B cell (primary cell): ENCODE measurements at regions not wholly inside any gene's neighbourhood (a gene's known extent, or its start where the extent isn't known, plus 50 kb on each side); places are given as distances from the start of the nearest gene placed in this dataset.

Experiments used
- ATAC-seq: fragments of 200-7000 bp; cut with Tn5 transposase; one replicate; pipeline ENCODE4 v1.10.0; 2021; ENCODE audit warnings: low read depth, mild to moderate bottlenecking, moderate number of reproducible peaks, moderate library complexity
- CTCF ChIA-PET: fragments of 350-600 bp; sonication (Branson Sonifier 250); formaldehyde crosslinking; loops from one replicate; lab custom pipeline; 2021; ENCODE audit warnings: antibody characterized with exemption, inconsistent platforms; lab: Charles Lee
- POLR2A ChIA-PET: fragments of 350-600 bp; sonication (Branson Sonifier 250); formaldehyde crosslinking; loops from one replicate; lab custom pipeline; 2021; ENCODE audit warnings: antibody characterized with exemption; lab: Charles Lee
- DNase-seq: peaks from one replicate; pipeline ENCODE4 v3.0.0; 2013
- H2AFZ ChIP-seq: 2 replicates; pipeline ENCODE4 v1.6.1; 2012; ENCODE audit warnings: mild to moderate bottlenecking, low read depth, low read length; ENCODE audit not compliant: insufficient read depth, poor library complexity, severe bottlenecking
- H3K27ac ChIP-seq, 2 donors: 1 replicate in 1 of 2; 2 replicates in 1 of 2; pipeline ENCODE4 v1.5.1; 2012 to 2013; ENCODE audit warnings: low read length in 2 of 2, mild to moderate bottlenecking in 2 of 2, moderate library complexity in 1 of 2
- H3K27me3 ChIP-seq, 4 experiments: fragments of 200-600 bp in 1 of 4; sonication (generic) in 1 of 4; replicated peaks in 1 of 4; 1 replicate in 2 of 4; 2 replicates in 2 of 4; pipeline versions ENCODE4 v1.6.1 to v1.7.0; 2013 to 2016; ENCODE audit warnings: low read length in 3 of 4, mild to moderate bottlenecking in 2 of 4, mixed read lengths in 1 of 4, moderate library complexity in 1 of 4; ENCODE audit not compliant: insufficient read depth in 4 of 4, control insufficient read depth in 3 of 4; ENCODE audit errors: control extremely low read depth in 1 of 4
- H3K36me3 ChIP-seq, 2 experiments: replicated peaks in 1 of 2; 1 replicate in 1 of 2; 2 replicates in 1 of 2; pipeline versions ENCODE4 v1.6.1 to v1.7.1; 2013; ENCODE audit warnings: low read length in 1 of 2; ENCODE audit not compliant: insufficient read depth in 2 of 2, control insufficient read depth in 1 of 2; ENCODE audit errors: control extremely low read depth in 1 of 2, extremely low read depth in 1 of 2
- H3K4me1 ChIP-seq, 2 donors: fragments of 200-600 bp in 1 of 2; sonication (generic) in 1 of 2; 1 replicate in 1 of 2; 2 replicates in 1 of 2; pipeline versions ENCODE4 v1.5.1 to v1.6.1; 2013 to 2017; ENCODE audit warnings: low read length in 2 of 2; ENCODE audit not compliant: control insufficient read depth in 2 of 2, insufficient read depth in 2 of 2
- H3K4me2 ChIP-seq: replicated peaks from 2 replicates; pipeline ENCODE3; 2012; ENCODE audit warnings: mild to moderate bottlenecking, low read depth, low read length; ENCODE audit not compliant: poor library complexity, severe bottlenecking
- H3K4me3 ChIP-seq, 5 experiments: fragments of 200-600 bp in 1 of 5; sonication (generic) in 1 of 5; 1 replicate in 3 of 5; 2 replicates in 2 of 5; pipeline versions ENCODE4 v1.5.1 to v1.7.0; 2011 to 2016; ENCODE audit warnings: low read length in 4 of 5, mild to moderate bottlenecking in 4 of 5, low read depth in 2 of 5, control low read depth in 1 of 5, moderate library complexity in 1 of 5; ENCODE audit not compliant: insufficient read depth in 1 of 5; ENCODE audit errors: control extremely low read depth in 1 of 5, extremely low read depth in 1 of 5
- H3K79me2 ChIP-seq: fragments of 200-600 bp; sonication (generic); one replicate; pipeline ENCODE4 v1.6.0; 2016; ENCODE audit warnings: low read length; ENCODE audit not compliant: control insufficient read depth, insufficient read depth
- H3K9ac ChIP-seq: fragments of 200-600 bp; sonication (generic); 2 replicates; pipeline ENCODE4 v1.6.1; 2017; ENCODE audit warnings: mild to moderate bottlenecking, low read length, moderate library complexity
- H3K9me3 ChIP-seq, 3 donors: one replicate each; pipeline versions ENCODE4 v1.6.1 to v1.7.1; 2013; ENCODE audit warnings: low read length in 2 of 3; ENCODE audit not compliant: control insufficient read depth in 2 of 3, insufficient read depth in 1 of 3; ENCODE audit errors: control extremely low read depth in 1 of 3
- H4K20me1 ChIP-seq: 2 replicates; pipeline ENCODE4 v1.6.0; 2012; ENCODE audit warnings: mild to moderate bottlenecking, low read length; ENCODE audit not compliant: insufficient read depth, control insufficient read depth, poor library complexity, severe bottlenecking
- H3K27ac Mint-ChIP-seq: one replicate; pipeline ENCODE4 v1.8.0; 2021; ENCODE audit warnings: mixed read lengths
- H3K27me3 Mint-ChIP-seq: one replicate; pipeline ENCODE4 v1.8.0; 2021; ENCODE audit warnings: mixed read lengths
- H3K4me1 Mint-ChIP-seq: one replicate; pipeline ENCODE4 v1.8.0; 2021; ENCODE audit warnings: mixed read lengths
- H3K4me3 Mint-ChIP-seq: one replicate; pipeline ENCODE4 v1.8.0; 2021; ENCODE audit warnings: mixed read lengths
- H3K9me3 Mint-ChIP-seq: one replicate; pipeline ENCODE4 v1.8.0; 2022; ENCODE audit warnings: mixed read lengths; ENCODE audit not compliant: insufficient read depth
- CTCF ChIP-seq: fragments of 200-600 bp; IDR thresholded peaks from one replicate; pipeline ENCODE4 v1.8.0; 2022; ENCODE audit warnings: antibody characterized with exemption, mild to moderate bottlenecking
- EZH2 ChIP-seq: IDR thresholded peaks from 2 replicates; pipeline ENCODE4 v1.6.1; 2012; ENCODE audit warnings: borderline replicate concordance, low read depth, mild to moderate bottlenecking, moderate library complexity, low read length; ENCODE audit not compliant: insufficient read depth, poor library complexity, severe bottlenecking
- WGBS: methylation state at CpG from one replicate; pipeline ENCODE4 v1.1.5; 2013; ENCODE audit warnings: missing lambda C conversion rate; ENCODE audit not compliant: insufficient coverage; 5-methylcytosine and 5-hydroxymethylcytosine counted together
- intact Hi-C: fragments of 100-400 bp; cut with micrococcal nuclease; formaldehyde crosslinking; loops from one replicate; pipeline ENCODE4 v1.10.0; 2022

GRCh38 chr11:129279326-129280026, 87.4 kb upstream of the ARHGAP32 start:
- no peaks in the 10 kb centered on the region for H3K27me3 ChIP-seq
- H3K9ac ChIP-seq, result peak overlapping the region; percentile 61
- no peaks in the 10 kb centered on the region for H3K9me3 ChIP-seq
- intact Hi-C loops, result loop anchor here (5.0 kb wide), 2 partner anchors 1033 to 1638 kb away; partner anchors contain the start of genes SNX19 and ZBTB44
- peaks cover 19 to 29% of the 10 kb centered on the region in 2 donors for H3K4me1 ChIP-seq
- CTCF ChIA-PET, result no interaction called here
- peak overlapping the region; percentile 83 for H2AFZ ChIP-seq
- H3K27ac ChIP-seq, result peak overlapping the region in 1 of 2 donors; percentile 36
- ATAC-seq, result peak; percentile 83
- peak overlapping the region; percentile 78 for H3K4me3 Mint-ChIP-seq
- POLR2A ChIA-PET, result no interaction called here
- peaks cover 37% of the 10 kb centered on the region for H3K27me3 Mint-ChIP-seq
- no peak for TF ChIP-seq CTCF
- no peak for TF ChIP-seq EZH2
- peaks cover 29% of the 10 kb centered on the region for H3K4me1 Mint-ChIP-seq
- no peaks in the 10 kb centered on the region for H3K9me3 Mint-ChIP-seq
- H3K27ac Mint-ChIP-seq, result peak overlapping the region; percentile 44
- no peaks in the 10 kb centered on the region for H3K36me3 ChIP-seq
- H3K4me2 ChIP-seq, result peak overlapping the region; percentile 75
- peak; percentile 87 for DNase-seq
- H3K4me3 ChIP-seq, result peak overlapping the region; percentile 46 to 63 (median 54)
- under 1% methylated on average over 102 of the region's 103 CpGs for WGBS
- peaks cover 18% of the 10 kb centered on the region for H3K79me2 ChIP-seq
- no peaks in the 10 kb centered on the region for H4K20me1 ChIP-seq
